Mucosa of stomach (tissue), 1 donor: ENCODE measurements at regions not wholly inside any gene's neighbourhood (a gene's known extent, or its start where the extent isn't known, plus 50 kb on each side); places are given as distances from the start of the nearest gene placed in this dataset.

Source experiments
- H3K27me3 ChIP-seq: one replicate; pipeline ENCODE4 v1.7.0; 2013; ENCODE audit warnings: mild to moderate bottlenecking, low read length; ENCODE audit not compliant: control insufficient read depth, insufficient read depth
- H3K36me3 ChIP-seq: one replicate; pipeline ENCODE4 v1.7.0; 2013; ENCODE audit warnings: low read length; ENCODE audit not compliant: control insufficient read depth, insufficient read depth
- H3K4me1 ChIP-seq: one replicate; pipeline ENCODE4 v1.7.0; 2013; ENCODE audit warnings: mild to moderate bottlenecking, low read length; ENCODE audit not compliant: control insufficient read depth, insufficient read depth
- H3K4me3 ChIP-seq: one replicate; pipeline ENCODE4 v1.7.0; 2013; ENCODE audit warnings: low read length
- H3K9ac ChIP-seq: one replicate; pipeline ENCODE4 v1.7.0; 2013; ENCODE audit warnings: mild to moderate bottlenecking, low read length, moderate library complexity
- H3K9me3 ChIP-seq: one replicate; pipeline ENCODE4 v1.7.0; 2013; ENCODE audit warnings: mild to moderate bottlenecking, low read length, moderate library complexity; ENCODE audit not compliant: control insufficient read depth
- donor health status: Pancreatic carcinoma.

DNA sequence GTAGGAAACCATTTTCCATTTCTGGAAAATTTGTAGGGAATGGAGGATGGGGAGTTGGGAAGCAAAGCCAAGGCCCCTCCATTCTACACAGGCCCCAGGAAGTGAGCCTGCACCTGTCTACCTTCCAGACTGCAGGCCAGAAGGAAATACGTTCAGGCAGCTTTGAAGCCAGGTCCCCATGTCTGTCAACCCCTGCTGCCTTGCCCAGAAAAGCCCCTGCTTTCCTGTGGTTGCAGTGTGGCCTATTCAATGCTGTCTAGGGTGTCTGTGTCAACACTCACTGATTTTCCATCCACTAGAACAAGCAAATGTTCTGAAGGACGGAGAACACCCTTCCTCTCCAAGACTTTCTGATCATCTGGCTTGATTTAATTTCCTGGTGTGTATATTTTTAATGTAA, 281.9 kb downstream of the TLE3 start:
- no peak overlapping the region for H3K4me3 ChIP-seq
- peaks cover 5% of the 10 kb centered on the region for H3K4me1 ChIP-seq
- no peaks in the 10 kb centered on the region for H3K36me3 ChIP-seq
- H3K27me3 ChIP-seq = no peaks in the 10 kb centered on the region
- no peak overlapping the region for H3K9ac ChIP-seq
- no peaks in the 10 kb centered on the region for H3K9me3 ChIP-seq

DNA sequence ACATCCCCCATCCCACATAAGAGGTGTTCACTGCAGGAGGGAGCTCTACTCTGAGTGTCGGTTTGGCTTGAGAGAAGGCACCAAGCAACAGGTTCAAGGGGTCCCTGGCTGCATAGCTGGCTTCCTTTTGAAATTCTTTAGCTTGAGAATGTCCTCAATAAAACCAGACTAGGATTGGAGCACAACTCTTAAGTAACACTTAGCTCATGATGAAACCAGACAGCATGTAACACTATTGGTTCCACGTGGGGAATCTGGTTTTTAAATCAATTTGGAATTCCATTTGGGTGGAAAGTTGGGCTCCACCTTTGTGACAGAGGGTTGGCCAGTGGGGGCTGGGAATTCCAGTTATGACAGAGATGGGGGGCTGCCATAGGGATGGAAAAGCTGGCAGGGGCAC, 281.2 kb downstream of the TLE3 start:
- no peak overlapping the region for H3K4me3 ChIP-seq

DNA sequence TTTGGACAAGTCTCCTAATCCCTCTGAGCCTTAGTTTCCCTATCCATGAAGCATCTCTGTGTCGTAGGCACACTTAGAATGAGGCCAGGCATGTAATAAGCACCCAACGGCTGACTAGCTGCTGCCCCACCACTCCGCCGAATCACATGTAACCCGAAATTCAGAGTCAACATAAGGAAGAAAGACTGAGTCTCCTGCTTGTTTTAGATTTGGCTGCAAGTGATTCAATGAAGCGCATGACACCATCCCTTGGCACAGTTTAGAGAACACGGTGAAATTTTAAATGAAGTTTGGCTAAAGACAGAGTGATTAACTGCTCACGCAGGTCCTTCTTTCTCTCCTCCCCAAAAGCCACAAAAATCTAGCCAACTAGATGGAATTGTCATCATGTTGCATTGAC, 279.2 kb downstream of the TLE3 start:
- Histone ChIP-seq H3K27me3 (no peaks in the 10 kb centered on the region), H3K4me1 (no peaks in the 10 kb centered on the region), H3K36me3 (no peaks in the 10 kb centered on the region), H3K9ac (no peak overlapping the region), H3K4me3 (no peak overlapping the region), H3K9me3 (no peaks in the 10 kb centered on the region)

More for the DNA sequence above, 281.2 kb downstream of the TLE3 start:
- Histone ChIP-seq H3K36me3 (no peaks in the 10 kb centered on the region), H3K9ac (no peak overlapping the region), H3K27me3 (no peaks in the 10 kb centered on the region), H3K9me3 (no peaks in the 10 kb centered on the region), H3K4me1 (peaks cover 5% of the 10 kb centered on the region)

DNA sequence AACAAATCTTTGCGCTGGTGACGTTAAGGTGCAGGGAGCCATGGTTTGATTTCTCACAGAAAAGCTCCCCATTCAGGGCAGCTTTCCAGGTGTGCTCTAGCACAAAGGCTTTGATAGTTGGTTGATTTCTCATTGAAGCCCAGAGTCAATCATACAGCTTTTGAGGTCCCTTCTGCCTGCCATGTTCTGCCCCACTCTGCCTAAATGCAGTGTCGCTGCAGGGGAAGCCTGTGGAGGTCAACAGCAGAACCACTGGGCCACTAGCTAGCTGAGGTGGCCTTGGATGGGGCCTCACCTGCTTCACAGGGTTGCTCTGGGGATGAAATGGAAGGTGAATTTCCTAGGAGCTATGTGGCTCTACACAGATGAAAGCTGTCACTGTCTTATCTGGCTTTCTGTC, 278.3 kb downstream of the TLE3 start:
- no peaks in the 10 kb centered on the region for H3K36me3 ChIP-seq
- no peaks in the 10 kb centered on the region for H3K27me3 ChIP-seq
- H3K4me3 ChIP-seq = no peak overlapping the region
- no peak overlapping the region for H3K9ac ChIP-seq
- no peaks in the 10 kb centered on the region for H3K4me1 ChIP-seq
- H3K9me3 ChIP-seq = no peaks in the 10 kb centered on the region

DNA sequence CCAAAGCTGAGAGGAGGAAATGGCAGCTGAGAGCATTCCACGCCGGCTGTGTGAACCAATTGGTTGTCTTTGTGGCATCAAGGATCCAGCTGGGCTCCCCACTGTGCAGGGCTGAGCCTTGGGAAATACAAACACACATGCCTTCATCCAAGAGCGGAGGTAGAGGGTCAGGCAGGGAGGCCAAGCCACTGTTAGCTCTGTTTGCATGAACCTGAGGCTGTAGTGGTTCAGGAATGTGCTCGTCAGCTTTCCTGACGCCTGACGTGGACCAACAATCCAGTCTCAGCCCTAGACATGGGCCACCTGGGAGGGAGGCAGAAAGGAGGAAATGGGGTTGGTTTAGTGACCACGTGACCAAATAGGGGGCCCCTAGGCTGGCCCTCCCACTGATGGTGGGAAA, 276.9 kb downstream of the TLE3 start:
- no peak overlapping the region for H3K4me3 ChIP-seq
- no peaks in the 10 kb centered on the region for H3K36me3 ChIP-seq
- H3K4me1 ChIP-seq = no peaks in the 10 kb centered on the region
- no peaks in the 10 kb centered on the region for H3K9me3 ChIP-seq
- no peaks in the 10 kb centered on the region for H3K27me3 ChIP-seq
- H3K9ac ChIP-seq = no peak overlapping the region

DNA sequence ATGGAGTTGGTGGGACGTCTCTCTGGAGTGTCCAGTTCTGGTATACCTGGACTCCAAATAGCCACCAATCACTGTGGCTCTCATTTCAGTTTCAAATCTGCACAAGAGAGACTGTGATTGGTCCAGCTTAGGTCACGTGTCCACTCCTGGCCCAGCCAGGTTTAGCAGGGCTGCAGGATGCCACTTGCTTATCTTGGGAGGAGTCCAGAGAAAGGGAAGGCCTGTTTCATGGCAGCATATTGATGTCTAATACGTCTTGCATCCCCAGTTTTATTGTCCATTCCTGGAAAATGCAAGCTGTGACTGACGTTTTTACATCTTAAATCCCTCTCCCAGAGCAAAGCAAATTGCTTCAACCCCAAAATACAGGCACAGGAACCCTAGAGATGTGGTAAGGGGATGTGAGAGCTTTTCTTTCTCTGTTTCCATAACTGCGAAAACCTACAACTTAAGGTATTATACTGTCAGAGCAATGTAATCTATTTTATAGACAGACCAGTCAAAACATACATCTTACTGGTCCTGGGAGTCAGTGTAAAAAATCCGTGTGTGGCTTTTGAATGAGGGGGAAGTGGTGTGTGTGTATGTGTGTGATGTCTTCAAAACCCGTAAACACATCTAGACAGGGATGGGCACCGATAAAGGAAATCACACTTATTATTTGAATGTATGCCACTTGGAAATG, 274.4 kb downstream of the TLE3 start:
- Histone ChIP-seq H3K4me1 (no peaks in the 10 kb centered on the region), H3K9ac (no peak overlapping the region), H3K27me3 (no peaks in the 10 kb centered on the region), H3K36me3 (no peaks in the 10 kb centered on the region), H3K9me3 (no peaks in the 10 kb centered on the region), H3K4me3 (no peak overlapping the region)

DNA sequence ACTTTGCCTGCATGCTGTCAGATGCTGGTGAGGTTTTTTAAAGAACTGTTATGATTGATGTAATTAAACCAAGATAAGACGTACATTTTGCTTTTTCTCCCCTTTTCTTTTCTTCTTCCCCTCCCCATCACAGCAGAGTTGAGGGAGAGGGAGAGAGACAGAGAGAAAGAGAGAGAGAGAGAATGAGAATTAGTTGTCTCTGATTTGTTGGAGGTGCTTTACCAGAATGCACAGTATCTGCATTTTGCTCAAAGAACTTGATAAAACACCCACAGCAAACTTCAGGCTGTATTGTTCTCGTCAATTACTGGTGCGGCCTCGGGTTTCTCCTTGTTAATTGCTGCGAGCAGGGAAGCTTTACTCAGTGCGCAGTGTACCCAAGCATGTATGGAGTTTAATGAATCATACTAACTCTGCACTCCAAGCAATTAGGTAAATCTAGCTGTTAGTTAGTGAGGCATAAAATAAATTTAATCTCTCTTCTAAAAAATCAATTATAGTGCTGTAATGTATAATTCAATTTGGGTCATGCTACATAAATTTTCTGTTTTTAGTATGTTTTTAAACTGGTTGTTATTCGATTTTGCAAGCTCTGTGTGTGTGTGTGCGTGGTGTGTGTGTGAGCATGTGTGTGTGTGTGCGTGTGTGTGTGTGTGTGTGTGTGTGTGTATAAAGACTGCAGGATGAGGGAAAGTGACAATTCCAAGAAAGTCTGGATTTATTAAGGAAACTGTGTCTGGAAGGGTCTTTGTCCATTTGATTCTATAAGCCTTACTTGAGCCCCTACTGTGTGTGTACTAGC, 273.4 kb downstream of the TLE3 start:
- H3K4me1 ChIP-seq = no peaks in the 10 kb centered on the region
- no peaks in the 10 kb centered on the region for H3K9me3 ChIP-seq
- no peaks in the 10 kb centered on the region for H3K27me3 ChIP-seq
- H3K36me3 ChIP-seq = no peaks in the 10 kb centered on the region
- no peak overlapping the region for H3K4me3 ChIP-seq
- H3K9ac ChIP-seq = no peak overlapping the region

DNA sequence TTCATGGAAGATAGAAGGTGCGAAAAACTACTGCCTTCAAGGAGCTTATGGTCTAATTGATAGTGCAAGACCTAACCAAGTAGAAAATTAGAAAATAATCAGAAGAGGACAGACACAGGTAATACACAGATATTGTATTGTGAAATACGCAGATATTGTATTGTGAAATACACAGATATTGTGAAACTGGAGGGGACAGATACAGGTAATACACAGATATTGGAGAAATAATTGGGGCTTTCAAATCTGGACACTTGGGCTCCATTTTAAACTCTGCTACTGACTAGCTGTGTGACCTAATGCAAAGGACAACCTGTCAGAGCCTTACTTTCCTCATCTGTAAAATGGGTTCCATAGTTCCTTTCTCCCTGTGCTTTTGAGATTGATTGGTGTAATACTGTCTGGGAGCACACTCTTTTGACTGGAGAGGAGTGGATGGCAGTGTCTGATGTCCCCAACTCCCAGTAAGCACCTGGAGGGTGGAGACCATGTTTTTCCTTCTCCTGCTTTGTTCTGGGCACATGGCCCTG, 272.8 kb downstream of the TLE3 start:
- Histone ChIP-seq H3K4me3 (no peak overlapping the region), H3K9ac (no peak overlapping the region), H3K9me3 (no peaks in the 10 kb centered on the region), H3K4me1 (no peaks in the 10 kb centered on the region), H3K36me3 (no peaks in the 10 kb centered on the region), H3K27me3 (no peaks in the 10 kb centered on the region)

DNA sequence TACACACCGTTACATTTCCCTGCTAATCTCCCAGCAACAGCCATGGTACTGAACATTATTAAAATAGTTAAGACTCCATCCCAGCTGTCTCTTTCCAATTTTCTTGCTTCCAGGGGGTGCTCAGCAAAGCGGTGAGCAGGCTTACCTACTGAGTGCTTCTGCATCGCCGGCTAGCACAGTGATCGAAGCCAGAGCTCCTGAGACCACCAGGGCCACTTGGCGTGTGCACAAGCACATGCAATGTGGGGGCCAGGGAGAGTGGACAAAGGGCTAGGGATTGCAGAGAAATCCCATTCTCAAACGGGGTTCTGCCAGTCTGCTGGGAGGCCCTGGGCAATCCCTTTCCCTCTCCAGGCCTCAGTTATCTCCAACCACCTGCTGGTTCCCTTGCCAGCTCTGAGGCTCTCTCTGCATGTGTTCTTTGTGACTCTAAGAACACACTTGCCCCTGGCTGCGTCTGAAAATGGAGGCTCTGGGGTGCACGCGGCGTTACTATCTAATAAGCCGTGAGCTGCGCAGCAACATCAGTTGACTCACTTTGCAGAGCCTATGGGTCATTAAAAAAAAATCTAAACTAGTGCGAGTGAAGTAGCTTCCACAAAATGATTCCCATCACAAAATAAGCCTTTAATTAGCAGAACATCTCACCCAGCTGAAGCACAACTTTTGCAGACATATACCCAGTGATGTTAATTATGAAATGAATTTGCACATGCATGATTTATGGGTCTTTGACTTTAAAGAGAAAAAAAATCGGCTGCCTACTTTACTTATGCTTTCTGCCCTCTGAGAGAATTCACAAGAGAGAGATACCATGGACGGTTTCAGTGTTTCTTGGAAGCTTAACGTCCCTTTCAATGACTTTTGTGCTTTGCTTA, 271.5 kb downstream of the TLE3 start:
- H3K27me3 ChIP-seq = no peaks in the 10 kb centered on the region

DNA sequence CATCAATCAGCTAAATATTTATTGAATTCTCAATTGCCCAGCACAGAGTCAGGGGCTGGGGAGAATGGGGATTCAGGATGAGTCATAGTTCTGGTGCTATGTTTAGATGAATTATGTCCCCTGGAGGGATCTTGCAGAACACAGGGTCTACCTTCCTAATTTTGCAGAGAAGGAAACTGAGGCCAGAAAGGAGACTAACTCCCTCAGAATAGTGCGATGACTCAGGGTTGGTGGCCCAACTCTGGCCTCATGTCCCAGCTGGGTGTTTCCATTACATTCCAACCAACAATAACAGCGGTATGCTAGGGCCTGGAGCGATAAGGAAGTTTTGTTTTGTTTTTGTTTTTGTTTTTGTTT, 270.9 kb downstream of the TLE3 start:
- Histone ChIP-seq H3K9ac (no peak overlapping the region), H3K4me3 (no peak overlapping the region), H3K4me1 (no peaks in the 10 kb centered on the region), H3K27me3 (no peaks in the 10 kb centered on the region), H3K9me3 (no peaks in the 10 kb centered on the region), H3K36me3 (no peaks in the 10 kb centered on the region)

More for the DNA sequence above, 271.5 kb downstream of the TLE3 start:
- Histone ChIP-seq H3K4me1 (no peaks in the 10 kb centered on the region), H3K4me3 (no peak overlapping the region), H3K36me3 (no peaks in the 10 kb centered on the region), H3K9me3 (no peaks in the 10 kb centered on the region), H3K9ac (no peak overlapping the region)

DNA sequence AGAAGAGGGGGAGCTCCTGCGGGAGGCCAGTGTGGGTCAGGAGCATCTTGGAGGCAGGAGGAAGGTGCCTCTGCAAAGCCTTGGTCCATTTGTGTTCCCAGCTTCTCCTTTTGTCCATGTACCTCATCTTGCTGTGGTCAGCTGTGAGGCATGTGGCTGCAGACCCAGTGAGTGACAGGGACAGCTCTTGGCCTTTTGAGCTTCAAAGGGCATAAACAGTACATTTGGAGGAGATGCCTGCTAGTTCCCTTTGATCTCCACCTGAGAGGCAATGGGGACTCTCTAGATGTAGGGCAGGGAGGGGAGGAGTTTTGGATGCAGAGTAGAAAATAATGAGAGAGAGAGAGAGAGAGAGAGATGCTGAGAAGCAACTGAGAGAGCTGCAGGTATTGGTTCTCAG, 270.0 kb downstream of the TLE3 start:
- Histone ChIP-seq H3K9ac (no peak overlapping the region), H3K9me3 (no peaks in the 10 kb centered on the region)

More for the DNA sequence above, 270.0 kb downstream of the TLE3 start:
- no peaks in the 10 kb centered on the region for H3K36me3 ChIP-seq
- H3K27me3 ChIP-seq = no peaks in the 10 kb centered on the region
- H3K4me3 ChIP-seq = no peak overlapping the region
- no peaks in the 10 kb centered on the region for H3K4me1 ChIP-seq
